Stimulated activated CD8-positive, alpha-beta memory T cell treated with anti-CD3 and anti-CD28 coated beads, Interleukin-12 subunit alpha, Interleukin-12 subunit beta, amount 100 ng/mL, for 4 hours (primary cell): ENCODE measurements at regions not wholly inside any gene's neighbourhood (a gene's known extent, or its start where the extent isn't known, plus 50 kb on each side); places are given as distances from the start of the nearest gene placed in this dataset.

Experiments used
- DNase-seq: peaks from one replicate; pipeline ENCODE4 v3.0.0-alpha.2; 2020; ENCODE audit warnings: low read depth

GRCh38 chr2:191514613-191515012 lies 163.3 kb upstream of the NABP1 start:
- DNase-seq = no peak

DNA sequence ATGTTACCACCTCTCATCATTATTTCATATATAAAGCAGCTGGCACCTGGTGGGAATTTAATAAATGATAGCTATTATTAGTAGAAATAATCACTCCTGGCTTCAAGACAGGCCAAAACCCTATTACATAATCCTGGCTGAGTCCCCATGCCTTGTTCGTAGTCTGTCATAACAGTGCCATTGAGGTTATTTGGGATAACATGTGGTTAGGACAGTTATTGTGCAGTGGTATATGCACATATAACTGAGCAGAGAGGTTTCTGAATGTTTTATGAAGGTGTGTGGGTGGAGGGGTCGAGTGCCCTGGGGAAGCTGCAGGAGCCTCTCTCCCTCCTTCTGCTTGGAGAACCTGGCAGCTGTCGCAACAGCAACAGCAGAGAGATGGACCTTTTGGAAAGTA lies 162.4 kb upstream of the NABP1 start:
- DNase-seq = no peak

- DNase-seq = no peak
These were observed 161.7 kb upstream of the NABP1 start for GRCh38 chr2:191516260-191516659.

DNA sequence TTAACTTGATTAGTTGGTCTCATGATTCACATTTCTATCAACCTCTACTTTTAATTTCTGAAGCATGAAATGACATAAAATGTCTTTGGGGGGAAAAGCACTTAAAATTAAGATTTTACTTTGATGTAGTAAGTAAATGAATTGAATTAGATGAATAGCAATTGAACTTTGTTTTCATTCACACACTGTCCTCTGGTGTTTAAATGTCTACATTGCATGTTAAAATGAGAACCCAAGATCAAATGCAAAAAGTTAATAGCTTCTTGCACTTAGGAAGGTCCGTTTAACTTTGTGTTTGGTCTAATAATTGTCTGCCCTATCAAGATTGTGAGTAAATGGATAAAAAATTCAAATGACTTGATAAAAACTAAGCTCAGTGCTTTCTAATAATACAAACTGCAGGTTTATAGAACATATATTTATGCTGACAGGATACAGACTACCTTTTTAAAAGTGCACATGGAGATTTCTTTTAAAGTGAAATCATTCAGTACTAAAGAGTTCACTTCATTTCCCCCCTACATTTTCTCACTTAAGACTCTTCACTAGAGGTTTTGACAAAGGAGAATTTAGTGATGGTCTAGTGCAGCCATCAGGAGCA lies 156.2 kb upstream of the NABP1 start:
- no peak for DNase-seq

DNA sequence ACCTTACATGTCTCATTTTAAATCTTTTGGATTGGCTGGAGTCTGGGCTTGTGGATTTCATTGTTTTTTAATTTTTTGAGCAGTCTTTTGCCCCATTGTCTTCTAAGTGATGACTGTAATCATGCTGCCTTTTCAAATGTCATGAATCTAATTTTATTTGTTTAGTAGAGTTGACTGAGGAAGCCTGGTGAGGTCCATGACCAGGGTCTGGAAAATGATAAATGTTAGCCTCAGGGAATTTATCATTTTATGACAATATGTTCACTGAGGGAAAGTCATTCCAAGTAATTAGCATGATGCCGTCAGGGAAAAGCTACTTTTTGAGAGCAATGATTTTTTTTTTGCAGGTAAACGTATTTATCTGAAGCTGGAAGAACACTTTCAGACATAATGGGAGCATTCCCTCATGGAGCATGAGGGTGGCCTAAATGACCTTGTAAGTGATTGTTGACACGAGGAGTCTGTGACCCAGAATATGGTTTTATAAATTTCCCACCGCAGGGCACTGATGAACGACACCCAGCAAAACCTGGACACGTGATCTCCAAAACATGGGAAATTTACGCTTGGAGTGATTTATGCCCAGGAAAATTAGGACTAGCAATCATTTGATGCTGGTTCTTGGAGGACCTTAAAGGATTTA lies 155.3 kb upstream of the NABP1 start:
- DNase-seq = no peak

DNA sequence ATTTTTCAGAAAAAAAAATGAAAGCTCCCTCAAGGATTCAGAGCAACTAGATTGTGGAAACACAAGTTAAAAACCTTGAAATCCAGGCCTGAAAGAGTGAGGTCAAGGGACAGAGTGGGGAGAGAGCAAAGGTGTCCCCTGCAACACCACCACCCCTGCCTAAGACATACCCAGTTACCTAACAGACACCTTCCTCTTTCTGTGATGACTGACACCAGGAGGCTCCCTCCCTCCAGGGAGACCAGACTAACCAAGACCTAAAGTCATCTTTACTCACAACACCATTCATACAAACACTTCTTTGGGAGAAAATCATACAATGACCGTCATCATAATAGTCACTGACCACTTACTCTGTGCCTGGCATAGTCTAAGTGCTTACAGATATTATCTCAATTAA lies 151.8 kb upstream of the NABP1 start:
- DNase-seq = no peak

- no peak for DNase-seq
These were observed 151.4 kb upstream of the NABP1 start for GRCh38 chr2:191526536-191526935.

- no peak for DNase-seq
These were observed 150.9 kb upstream of the NABP1 start for GRCh38 chr2:191526953-191527556.

DNA sequence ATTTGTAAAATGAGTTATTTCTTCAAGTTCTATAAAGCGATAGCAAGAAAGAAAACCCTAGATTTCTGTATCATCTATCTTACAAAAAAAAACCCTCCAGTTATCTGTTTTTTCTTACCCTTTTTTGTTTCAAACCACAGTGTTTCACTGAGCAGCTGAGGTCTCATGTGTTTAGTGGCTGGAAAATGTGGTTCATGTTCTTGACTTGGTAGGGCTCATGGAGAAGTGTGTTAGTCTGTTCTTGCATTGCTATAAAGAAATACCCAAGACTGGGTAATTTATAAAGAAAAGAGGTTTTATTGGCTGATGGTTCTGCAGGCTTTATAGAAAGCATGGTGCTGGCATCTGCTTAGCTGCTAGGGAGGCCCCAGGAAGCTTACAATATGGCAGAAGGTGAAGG lies 147.3 kb upstream of the NABP1 start:
- DNase-seq = no peak

DNA sequence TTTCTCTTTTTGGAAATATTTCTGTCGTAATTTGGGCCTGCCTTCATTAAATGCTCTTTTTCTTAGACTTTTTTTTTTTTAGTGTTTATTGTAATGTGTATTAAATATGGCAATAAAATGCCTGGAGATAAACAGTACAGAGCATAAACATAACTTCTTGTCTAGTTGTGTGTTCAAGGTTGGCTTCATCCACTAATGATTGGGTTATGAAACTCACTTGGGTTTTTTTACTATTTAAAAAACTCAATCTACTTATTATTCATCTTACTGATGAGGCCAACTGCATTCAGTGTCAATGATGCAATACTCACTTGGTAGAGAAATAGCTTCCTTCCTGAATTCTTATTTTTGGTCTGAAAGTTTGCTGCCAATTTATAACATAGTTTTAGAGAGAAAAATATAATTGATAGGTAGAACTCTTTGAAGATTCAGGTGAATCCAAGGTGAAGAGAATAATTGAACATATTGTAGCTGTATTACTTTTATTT lies 144.2 kb upstream of the NABP1 start:
- DNase-seq = no peak

GRCh38 chr2:191537921-191538320 lies 140.0 kb upstream of the NABP1 start:
- no peak for DNase-seq

- no peak for DNase-seq
These were observed 139.5 kb upstream of the NABP1 start for GRCh38 chr2:191538334-191538903.

DNA sequence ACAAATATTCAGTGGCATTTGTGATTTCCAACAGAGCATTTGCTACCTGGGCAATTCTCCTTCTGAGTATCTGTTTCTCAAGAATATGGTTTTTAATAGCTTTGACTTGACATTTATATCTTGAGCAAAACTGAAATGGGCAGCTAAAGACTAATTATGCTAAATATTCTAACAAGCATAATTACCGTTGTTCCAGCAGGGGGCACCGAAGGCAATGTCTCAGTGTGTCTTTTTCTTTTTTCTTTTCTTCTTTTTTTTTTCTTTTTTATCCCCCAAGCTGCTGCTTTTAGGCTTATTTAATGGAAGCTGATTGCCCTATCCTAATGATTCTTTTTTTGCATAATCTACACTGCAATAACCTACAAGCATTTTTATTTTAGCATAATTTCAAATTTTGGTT lies 138.9 kb upstream of the NABP1 start:
- DNase-seq = no peak

DNA sequence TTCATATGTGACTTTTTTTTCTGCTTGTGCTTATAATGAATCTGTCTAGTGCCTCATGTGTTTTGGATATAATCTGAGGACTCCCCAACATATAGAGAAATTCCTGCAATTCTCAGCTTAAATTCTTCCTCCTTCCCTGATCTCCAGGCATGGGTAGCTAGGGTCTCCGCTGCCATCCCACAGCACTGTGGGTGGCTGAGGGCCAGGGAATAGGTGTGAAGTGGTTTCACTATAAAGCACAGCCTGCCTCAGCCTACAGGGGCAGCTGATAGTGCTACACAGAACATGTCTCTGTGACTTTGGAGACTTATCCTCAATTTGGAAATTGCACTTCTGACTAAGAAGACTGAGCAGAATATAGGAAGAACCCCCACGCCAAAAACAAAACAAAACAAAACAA lies 137.3 kb upstream of the NABP1 start:
- no peak for DNase-seq

- no peak for DNase-seq
These were observed 134.2 kb upstream of the NABP1 start for GRCh38 chr2:191543708-191544107.

DNA sequence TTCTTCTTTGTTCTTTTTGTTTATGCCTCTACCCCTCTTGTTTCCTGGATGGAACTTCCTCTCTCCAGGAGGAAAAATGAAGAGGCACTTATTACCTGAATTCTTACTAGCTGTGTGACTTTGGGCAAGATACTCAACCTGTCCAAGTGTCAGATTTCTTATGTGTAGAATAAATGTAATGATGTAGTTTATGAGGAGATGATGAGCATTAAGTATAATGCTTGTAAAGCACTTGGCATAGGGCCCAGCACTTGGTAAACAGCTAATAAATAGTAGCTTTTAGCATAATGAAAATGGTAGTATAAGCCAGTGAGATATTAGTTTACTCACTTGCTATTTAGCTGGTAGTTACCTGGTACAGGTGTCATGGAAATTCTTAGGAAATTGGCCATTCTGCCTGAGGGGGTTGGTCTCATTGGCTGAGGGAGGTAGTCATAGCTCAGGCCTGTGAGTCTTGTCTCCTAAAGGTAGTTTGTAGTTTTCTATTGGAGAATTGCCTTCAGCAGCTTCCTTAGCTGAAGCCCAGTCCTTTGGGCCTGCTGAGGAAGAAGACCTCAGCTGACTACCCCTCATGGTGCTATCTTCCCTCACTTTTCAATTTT lies 133.4 kb upstream of the NABP1 start:
- DNase-seq = no peak

DNA sequence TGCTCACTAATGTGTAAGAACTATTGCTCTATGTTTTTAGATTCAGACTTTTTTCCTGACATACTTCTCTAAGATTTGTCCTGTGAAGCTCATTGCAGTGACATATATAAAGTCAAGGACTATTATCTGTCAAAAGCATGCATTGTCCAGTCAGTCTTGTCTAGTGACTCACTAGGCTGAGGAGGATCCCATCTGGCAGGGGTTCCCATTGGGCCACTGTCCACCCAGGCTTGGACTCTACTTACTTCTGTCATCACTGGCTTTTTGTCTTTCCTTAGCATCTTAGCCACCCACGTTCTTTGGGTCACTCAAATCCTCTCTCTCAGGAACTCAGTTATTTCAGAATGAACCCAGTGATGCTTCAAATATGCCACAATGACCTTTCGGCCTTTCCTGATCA lies 132.6 kb upstream of the NABP1 start:
- DNase-seq = no peak

- no peak for DNase-seq
These were observed 125.9 kb upstream of the NABP1 start for GRCh38 chr2:191552066-191552465.

DNA sequence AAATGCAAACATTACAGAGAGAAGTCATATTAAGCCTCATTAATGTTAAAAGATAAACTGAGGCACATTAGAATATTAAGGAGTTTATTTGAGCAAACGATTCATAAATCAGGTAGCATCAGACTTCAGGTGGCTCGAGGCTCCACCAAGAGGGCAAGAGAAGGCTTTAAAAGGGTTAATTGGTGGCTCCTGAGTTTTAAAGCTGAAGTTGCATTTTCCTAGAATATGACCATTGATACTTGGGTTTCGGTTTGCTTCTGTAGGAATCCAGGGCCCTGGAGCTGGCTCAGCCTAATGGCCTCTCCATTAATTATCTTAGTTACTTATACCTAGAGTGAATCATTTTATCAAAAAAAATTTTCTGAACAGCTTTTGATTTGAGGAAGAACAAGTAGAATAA lies 123.7 kb upstream of the NABP1 start:
- DNase-seq = no peak

DNA sequence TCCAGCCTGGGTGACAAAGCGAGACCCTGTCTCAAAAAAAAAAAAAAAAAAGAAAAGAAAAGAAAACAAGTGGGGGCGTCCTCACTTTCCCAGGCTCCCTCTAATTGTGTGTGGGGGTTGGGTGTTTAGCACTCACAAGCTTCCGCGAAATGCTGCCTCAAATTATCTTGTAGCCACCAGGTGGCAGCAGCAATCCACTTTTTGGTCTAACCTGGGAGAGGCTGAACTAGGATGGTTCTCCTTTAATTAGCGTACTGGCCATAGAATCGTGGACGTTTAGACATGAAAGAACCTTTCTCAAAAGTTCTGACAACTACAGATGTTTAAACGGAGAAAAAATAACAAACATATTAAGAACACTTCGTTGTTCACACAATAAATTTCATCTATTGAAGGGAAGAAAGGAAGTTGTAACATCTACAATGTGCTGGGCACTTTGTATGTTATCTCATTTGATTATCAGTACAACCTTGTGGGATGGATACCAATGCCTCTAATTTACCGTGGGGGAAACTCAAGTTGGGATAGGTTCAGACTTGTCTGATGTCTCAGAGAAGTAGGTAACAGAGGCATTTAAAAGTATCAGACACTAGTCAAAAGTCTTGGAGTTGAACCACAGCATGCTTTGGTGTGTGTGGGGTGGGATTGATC lies 122.7 kb upstream of the NABP1 start:
- peak; percentile 56 for DNase-seq

DNA sequence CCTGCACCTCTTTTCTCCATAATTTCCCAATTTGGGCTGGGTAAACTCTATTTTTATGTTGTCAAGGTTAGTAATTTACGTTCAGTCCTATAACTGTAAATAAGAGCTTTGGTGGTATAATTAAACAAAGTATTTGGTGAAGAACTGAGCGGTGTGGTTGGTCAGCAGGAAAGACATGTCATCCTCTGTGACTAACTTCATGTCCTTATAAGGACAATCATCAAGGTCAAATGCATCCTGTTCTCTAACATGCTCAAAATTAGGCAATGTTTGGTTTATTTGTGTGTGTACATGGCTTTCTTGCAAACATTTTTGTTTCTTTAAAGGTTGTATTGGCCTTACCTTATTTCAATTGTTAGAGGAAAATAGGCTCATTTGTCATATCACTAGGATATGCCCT lies 121.5 kb upstream of the NABP1 start:
- no peak for DNase-seq

DNA sequence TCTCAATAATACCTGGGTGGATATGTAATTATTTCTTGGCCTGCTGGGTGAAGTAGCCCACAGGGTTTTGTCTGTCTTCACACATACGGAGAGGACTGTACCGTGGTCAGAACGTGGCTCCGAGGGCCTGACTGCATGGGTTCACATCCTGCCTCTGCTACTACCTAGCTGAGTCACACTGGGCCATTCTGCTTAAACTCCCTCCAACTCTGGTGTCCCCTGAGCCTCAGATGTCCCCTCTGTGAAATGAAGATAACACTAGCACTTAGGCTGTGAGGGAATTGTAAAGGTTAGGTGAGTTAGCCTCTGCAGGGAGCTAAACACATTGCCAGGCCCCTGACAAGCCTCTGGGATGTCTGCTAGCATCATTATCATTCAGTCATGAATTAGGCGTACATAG lies 120.1 kb upstream of the NABP1 start:
- DNase-seq = no peak
